HFFc6 (cell line): ENCODE measurements at regions not wholly inside any gene's neighbourhood (a gene's known extent, or its start where the extent isn't known, plus 50 kb on each side); places are given as distances from the start of the nearest gene placed in this dataset.

Source experiments
- DNase-seq: peaks from one replicate; pipeline ENCODE4 v3.0.0-alpha.2; 2018
- H3K27ac Mint-ChIP-seq: 2 replicates; pipeline ENCODE4 v1.8.0; 2020; ENCODE audit warnings: mild to moderate bottlenecking, mixed read lengths
- H3K27me3 Mint-ChIP-seq: 2 replicates; pipeline ENCODE4 v1.8.0; 2021; ENCODE audit warnings: mild to moderate bottlenecking, moderate library complexity, mixed read lengths; ENCODE audit not compliant: insufficient read depth
- H3K36me3 Mint-ChIP-seq: 2 replicates; pipeline ENCODE4 v1.8.0; 2021; ENCODE audit warnings: low read depth, mixed read lengths
- H3K4me1 Mint-ChIP-seq: 2 replicates; pipeline ENCODE4 v1.8.0; 2020; ENCODE audit warnings: low read depth, mixed read lengths
- H3K4me3 Mint-ChIP-seq: 2 replicates; pipeline ENCODE4 v1.8.0; 2020; ENCODE audit warnings: mild to moderate bottlenecking, moderate library complexity, mixed read lengths
- H3K9me3 Mint-ChIP-seq: 2 replicates; pipeline ENCODE4 v1.8.0; 2020; ENCODE audit warnings: mild to moderate bottlenecking, mixed read lengths
- TF ChIP-seq, protein P1 (sequence below): fragments of 200-600 bp; sonication (generic); IDR thresholded peaks from 2 replicates; pipeline ENCODE4 v1.5.0; 2021; ENCODE audit warnings: antibody characterized with exemption, mild to moderate bottlenecking

DNA sequence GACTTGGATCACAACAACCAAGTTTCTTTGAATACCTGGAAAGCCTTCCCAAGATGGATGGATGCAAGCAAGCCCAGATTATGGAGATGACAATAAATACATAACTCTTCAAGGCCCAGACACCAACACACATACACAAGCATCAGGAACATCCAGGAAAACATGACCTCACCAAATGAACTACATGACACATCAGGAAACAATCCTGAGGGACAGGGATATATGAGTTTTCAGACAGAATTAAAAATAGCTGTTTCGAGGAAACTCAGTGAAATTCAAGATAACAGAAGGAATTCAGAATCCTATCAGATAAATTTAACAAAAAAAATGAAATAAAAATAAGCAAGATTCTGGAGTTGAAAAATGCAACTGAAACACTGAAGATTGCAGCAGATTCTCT, 659.4 kb downstream of the METTL15 start:
- peaks cover 12% of the 10 kb centered on the region for H3K9me3 Mint-ChIP-seq
- no peak overlapping the region for H3K4me3 Mint-ChIP-seq
- peak; percentile 33 for DNase-seq
- H3K36me3 Mint-ChIP-seq: peaks cover 38% of the 10 kb centered on the region
- TF ChIP-seq, protein P1, sequence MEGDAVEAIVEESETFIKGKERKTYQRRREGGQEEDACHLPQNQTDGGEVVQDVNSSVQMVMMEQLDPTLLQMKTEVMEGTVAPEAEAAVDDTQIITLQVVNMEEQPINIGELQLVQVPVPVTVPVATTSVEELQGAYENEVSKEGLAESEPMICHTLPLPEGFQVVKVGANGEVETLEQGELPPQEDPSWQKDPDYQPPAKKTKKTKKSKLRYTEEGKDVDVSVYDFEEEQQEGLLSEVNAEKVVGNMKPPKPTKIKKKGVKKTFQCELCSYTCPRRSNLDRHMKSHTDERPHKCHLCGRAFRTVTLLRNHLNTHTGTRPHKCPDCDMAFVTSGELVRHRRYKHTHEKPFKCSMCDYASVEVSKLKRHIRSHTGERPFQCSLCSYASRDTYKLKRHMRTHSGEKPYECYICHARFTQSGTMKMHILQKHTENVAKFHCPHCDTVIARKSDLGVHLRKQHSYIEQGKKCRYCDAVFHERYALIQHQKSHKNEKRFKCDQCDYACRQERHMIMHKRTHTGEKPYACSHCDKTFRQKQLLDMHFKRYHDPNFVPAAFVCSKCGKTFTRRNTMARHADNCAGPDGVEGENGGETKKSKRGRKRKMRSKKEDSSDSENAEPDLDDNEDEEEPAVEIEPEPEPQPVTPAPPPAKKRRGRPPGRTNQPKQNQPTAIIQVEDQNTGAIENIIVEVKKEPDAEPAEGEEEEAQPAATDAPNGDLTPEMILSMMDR: no peak
- no peaks in the 10 kb centered on the region for H3K27me3 Mint-ChIP-seq
- H3K4me1 Mint-ChIP-seq: peaks cover 82% of the 10 kb centered on the region
- H3K27ac Mint-ChIP-seq: peak overlapping the region; percentile 25; the same call in 1 of the 2 replicates

DNA sequence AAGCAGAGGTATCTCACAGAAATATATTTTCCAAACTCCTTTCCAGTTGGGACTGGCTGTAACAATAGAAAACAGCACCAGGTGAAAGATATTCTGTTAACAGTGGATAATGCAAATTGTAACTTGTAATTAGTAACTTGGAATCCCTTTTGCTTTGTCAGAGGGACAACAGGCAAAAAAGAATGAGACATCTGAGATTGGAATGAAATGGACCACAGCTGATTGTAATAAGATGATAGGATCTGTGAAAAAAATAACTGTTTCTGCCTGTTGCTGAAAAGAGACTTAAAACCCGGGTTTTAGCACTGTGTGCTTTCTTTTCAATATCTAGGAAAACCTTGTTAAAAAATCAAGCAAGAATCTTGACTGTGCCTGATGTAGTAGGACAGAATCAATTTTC, 655.7 kb downstream of the METTL15 start:
- Mint-ChIP-seq H3K4me1 (peaks cover 96% of the 10 kb centered on the region), H3K36me3 (peaks cover 24% of the 10 kb centered on the region), H3K27ac (peak overlapping the region; percentile 30), H3K27me3 (no peaks in the 10 kb centered on the region), H3K9me3 (peaks cover 6% of the 10 kb centered on the region; the same call in 1 of the 2 replicates), H3K4me3 (no peak overlapping the region)
- peak; percentile 31 for DNase-seq
- TF ChIP-seq, protein P1: no peak

DNA sequence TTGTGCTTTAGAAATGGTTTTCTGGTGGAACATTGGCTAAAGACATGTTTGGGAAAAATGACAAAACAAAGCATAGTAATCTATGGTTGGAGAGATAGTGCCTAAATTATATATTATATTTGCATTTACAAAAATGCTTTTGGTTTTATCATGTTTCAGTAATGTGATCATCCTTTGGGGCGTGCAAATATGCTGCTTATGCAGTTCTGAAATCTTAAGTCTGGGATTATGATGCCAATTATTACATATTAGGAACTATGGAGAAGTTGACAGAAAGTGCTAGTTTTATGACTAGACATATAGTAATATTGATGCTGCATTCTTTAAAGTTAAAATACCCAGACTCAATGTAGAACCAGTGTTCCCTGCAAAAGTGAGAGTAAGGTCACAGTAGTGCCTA, 655.0 kb downstream of the METTL15 start:
- TF ChIP-seq, protein P1: no peak
- no peaks in the 10 kb centered on the region for H3K27me3 Mint-ChIP-seq
- peaks cover 5% of the 10 kb centered on the region; the same call in 1 of the 2 replicates for H3K9me3 Mint-ChIP-seq
- H3K27ac Mint-ChIP-seq: peak overlapping the region; percentile 19; the same call in 1 of the 2 replicates
- peaks cover 16% of the 10 kb centered on the region for H3K36me3 Mint-ChIP-seq
- peaks cover 96% of the 10 kb centered on the region for H3K4me1 Mint-ChIP-seq
- no peak for DNase-seq
- no peak overlapping the region for H3K4me3 Mint-ChIP-seq

- no peaks in the 10 kb centered on the region for H3K9me3 Mint-ChIP-seq
- TF ChIP-seq, protein P1: no peak
- peak overlapping the region; percentile 22; the same call in 1 of the 2 replicates for H3K4me3 Mint-ChIP-seq
- H3K36me3 Mint-ChIP-seq: peaks cover 11% of the 10 kb centered on the region
- peak; percentile 58 for DNase-seq
- H3K27ac Mint-ChIP-seq: peak overlapping the region; percentile 53
- H3K4me1 Mint-ChIP-seq: peaks cover 99% of the 10 kb centered on the region
- H3K27me3 Mint-ChIP-seq: no peaks in the 10 kb centered on the region
Observed at GRCh38 chr11:28760676-28761390, 652.6 kb downstream of the METTL15 start.

- Mint-ChIP-seq H3K36me3 (peaks cover 11% of the 10 kb centered on the region; the same call in 1 of the 2 replicates), H3K27ac (peak overlapping the region; percentile 70), H3K9me3 (no peaks in the 10 kb centered on the region), H3K4me1 (peaks cover 99% of the 10 kb centered on the region), H3K27me3 (no peaks in the 10 kb centered on the region), H3K4me3 (peak overlapping the region; percentile 20)
- TF ChIP-seq, protein P1: no peak
- DNase-seq: no peak
Observed at GRCh38 chr11:28759311-28759710, 651.1 kb downstream of the METTL15 start.
